ENCODE measurements at regions not wholly inside any gene's neighbourhood (a gene's known extent, or its start where the extent isn't known, plus 50 kb on each side); places are given as distances from the start of the nearest gene placed in this dataset.

- TF ChIP-seq CTCF (conservative IDR thresholded peaks at IDR 0.05; ENCODE audit: low read depth, low read length) (no peak), POLR2A (IDR thresholded peaks at IDR 0.05; ENCODE audit: low read depth, low read length) (no peak), USF2 (IDR thresholded peaks at IDR 0.05; ENCODE audit: low read depth, low read length) (no peak), ELK1 (IDR thresholded peaks at IDR 0.05; ENCODE audit: borderline replicate concordance, low read depth, low read length) (no peak), BHLHE40 (IDR thresholded peaks at IDR 0.05; ENCODE audit: low read depth, low read length) (no peak), RFX5 (IDR thresholded peaks at IDR 0.05; ENCODE audit: low read depth, low read length) (no peak), MXI1 (IDR thresholded peaks at IDR 0.05; ENCODE audit: borderline replicate concordance, low read depth, low read length) (no peak), RAD21 (IDR thresholded peaks at IDR 0.05; ENCODE audit: low read length) (no peak), SMC3 (IDR thresholded peaks at IDR 0.05; ENCODE audit: low read depth, low read length) (no peak), MAFK (IDR thresholded peaks at IDR 0.05; ENCODE audit: low read depth, low read length) (no peak)
Observed at GRCh38 chr2:78065366-78065765, 543.2 kb upstream of the LRRTM4 start.

Data from IMR-90 (cell line).